PC-3 (cell line): ENCODE measurements at regions not wholly inside any gene's neighbourhood (a gene's known extent, or its start where the extent isn't known, plus 50 kb on each side); places are given as distances from the start of the nearest gene placed in this dataset.

ENCODE experiments used
- EZH2 ChIP-seq: fragments of 300-600 bp; sonication (generic); IDR thresholded peaks from one replicate; pipeline ENCODE4 v1.6.1; 2017; ENCODE audit warnings: antibody characterized with exemption, mild to moderate bottlenecking, low read length; ENCODE audit not compliant: unreplicated experiment
- EZH2phosphoT487 ChIP-seq: fragments of 300-600 bp; sonication (generic); IDR thresholded peaks from 2 replicates; pipeline ENCODE4 v1.6.1; 2018; ENCODE audit warnings: mild to moderate bottlenecking, antibody characterized with exemption, low read length, borderline replicate concordance
- TF ChIP-seq, protein P1 (sequence below): fragments of 300-600 bp; sonication (generic); conservative IDR thresholded peaks from 2 replicates; pipeline ENCODE4 v1.5.1; 2017; ENCODE audit warnings: antibody characterized with exemption, low read depth, mild to moderate bottlenecking, low read length

GRCh38 chr9:73347123-73347522, 195.5 kb downstream of the ANXA1 start:
- TF ChIP-seq, protein P1, sequence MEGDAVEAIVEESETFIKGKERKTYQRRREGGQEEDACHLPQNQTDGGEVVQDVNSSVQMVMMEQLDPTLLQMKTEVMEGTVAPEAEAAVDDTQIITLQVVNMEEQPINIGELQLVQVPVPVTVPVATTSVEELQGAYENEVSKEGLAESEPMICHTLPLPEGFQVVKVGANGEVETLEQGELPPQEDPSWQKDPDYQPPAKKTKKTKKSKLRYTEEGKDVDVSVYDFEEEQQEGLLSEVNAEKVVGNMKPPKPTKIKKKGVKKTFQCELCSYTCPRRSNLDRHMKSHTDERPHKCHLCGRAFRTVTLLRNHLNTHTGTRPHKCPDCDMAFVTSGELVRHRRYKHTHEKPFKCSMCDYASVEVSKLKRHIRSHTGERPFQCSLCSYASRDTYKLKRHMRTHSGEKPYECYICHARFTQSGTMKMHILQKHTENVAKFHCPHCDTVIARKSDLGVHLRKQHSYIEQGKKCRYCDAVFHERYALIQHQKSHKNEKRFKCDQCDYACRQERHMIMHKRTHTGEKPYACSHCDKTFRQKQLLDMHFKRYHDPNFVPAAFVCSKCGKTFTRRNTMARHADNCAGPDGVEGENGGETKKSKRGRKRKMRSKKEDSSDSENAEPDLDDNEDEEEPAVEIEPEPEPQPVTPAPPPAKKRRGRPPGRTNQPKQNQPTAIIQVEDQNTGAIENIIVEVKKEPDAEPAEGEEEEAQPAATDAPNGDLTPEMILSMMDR, result no peak
- no peak for TF ChIP-seq EZH2
- TF ChIP-seq EZH2phosphoT487, result no peak
